Stimulated activated CD4-positive, alpha-beta T cell treated with anti-CD3 and anti-CD28 coated beads, Interleukin-4, amount 100 ng/mL, for 4 hours (primary cell): ENCODE measurements at regions not wholly inside any gene's neighbourhood (a gene's known extent, or its start where the extent isn't known, plus 50 kb on each side); places are given as distances from the start of the nearest gene placed in this dataset.
"Not testable (repeated sequence)": the region's sequence is repeated elsewhere in the genome, so short reads cannot be mapped to it uniquely, and the experiment has no call there.

ENCODE experiments used
- DNase-seq, 2 experiments: peaks; one replicate each; pipeline ENCODE4 v3.0.0-alpha.2; 2020

- not testable (repeated sequence) for DNase-seq
These were observed 85.7 kb downstream of the POTEM start for GRCh38 chr14:19052977-19053376.

- not testable (repeated sequence) for DNase-seq
These were observed 86.3 kb downstream of the POTEM start for GRCh38 chr14:19053426-19054050.

GRCh38 chr14:19054108-19054721 lies 87.0 kb downstream of the POTEM start:
- DNase-seq, result not testable (repeated sequence)

GRCh38 chr14:19054934-19055333 lies 87.7 kb downstream of the POTEM start:
- DNase-seq, result not testable (repeated sequence)

- DNase-seq, result not testable (repeated sequence)
These were observed 91.8 kb downstream of the POTEM start for GRCh38 chr14:19059066-19059465.

GRCh38 chr14:19061689-19062450 lies 94.6 kb downstream of the POTEM start:
- not testable (repeated sequence) for DNase-seq

- DNase-seq, result not testable (repeated sequence)
These were observed 101.7 kb downstream of the POTEM start for GRCh38 chr14:19068957-19069356.

GRCh38 chr14:19072518-19072917 lies 105.3 kb downstream of the POTEM start:
- DNase-seq, result not testable (repeated sequence)

GRCh38 chr14:19088632-19089031 lies 121.4 kb downstream of the POTEM start:
- not testable (repeated sequence) for DNase-seq

GRCh38 chr14:19093227-19093626 lies 126.0 kb downstream of the POTEM start:
- DNase-seq, result not testable (repeated sequence)

- not testable (repeated sequence) for DNase-seq
These were observed 127.5 kb downstream of the POTEM start for GRCh38 chr14:19094731-19095130.

- not testable (repeated sequence) for DNase-seq
These were observed 127.9 kb downstream of the POTEM start for GRCh38 chr14:19095167-19095566.

- not testable (repeated sequence) for DNase-seq
These were observed 129.2 kb downstream of the POTEM start for GRCh38 chr14:19096467-19096866.

GRCh38 chr14:19096876-19097275 lies 129.6 kb downstream of the POTEM start:
- not testable (repeated sequence) for DNase-seq

GRCh38 chr14:19097306-19097705 lies 130.1 kb downstream of the POTEM start:
- DNase-seq, result not testable (repeated sequence)

GRCh38 chr14:19097750-19098149 lies 130.5 kb downstream of the POTEM start:
- not testable (repeated sequence) for DNase-seq

GRCh38 chr14:19098230-19098629 lies 131.0 kb downstream of the POTEM start:
- DNase-seq, result not testable (repeated sequence)

- not testable (repeated sequence) for DNase-seq
These were observed 131.5 kb downstream of the POTEM start for GRCh38 chr14:19098732-19099131.

- DNase-seq, result not testable (repeated sequence)
These were observed 132.1 kb downstream of the POTEM start for GRCh38 chr14:19099336-19099735.

GRCh38 chr14:19099939-19100338 lies 132.7 kb downstream of the POTEM start:
- DNase-seq, result not testable (repeated sequence)

GRCh38 chr14:19105551-19105950 lies 138.3 kb downstream of the POTEM start:
- DNase-seq, result not testable (repeated sequence)

GRCh38 chr14:19109887-19110286 lies 142.7 kb downstream of the POTEM start:
- not testable (repeated sequence) for DNase-seq

- not testable (repeated sequence) for DNase-seq
These were observed 153.1 kb downstream of the POTEM start for GRCh38 chr14:19120383-19120782.
